GM18498 (cell line): ENCODE measurements at regions not wholly inside any gene's neighbourhood (a gene's known extent, or its start where the extent isn't known, plus 50 kb on each side); places are given as distances from the start of the nearest gene placed in this dataset.

ENCODE experiments used
- ATAC-seq: cut with Tn5 transposase; IDR thresholded peaks from one replicate; pipeline ENCODE4 v1.9.1; 2021; ENCODE audit warnings: mild to moderate bottlenecking, moderate library complexity; ENCODE audit not compliant: unreplicated experiment

DNA sequence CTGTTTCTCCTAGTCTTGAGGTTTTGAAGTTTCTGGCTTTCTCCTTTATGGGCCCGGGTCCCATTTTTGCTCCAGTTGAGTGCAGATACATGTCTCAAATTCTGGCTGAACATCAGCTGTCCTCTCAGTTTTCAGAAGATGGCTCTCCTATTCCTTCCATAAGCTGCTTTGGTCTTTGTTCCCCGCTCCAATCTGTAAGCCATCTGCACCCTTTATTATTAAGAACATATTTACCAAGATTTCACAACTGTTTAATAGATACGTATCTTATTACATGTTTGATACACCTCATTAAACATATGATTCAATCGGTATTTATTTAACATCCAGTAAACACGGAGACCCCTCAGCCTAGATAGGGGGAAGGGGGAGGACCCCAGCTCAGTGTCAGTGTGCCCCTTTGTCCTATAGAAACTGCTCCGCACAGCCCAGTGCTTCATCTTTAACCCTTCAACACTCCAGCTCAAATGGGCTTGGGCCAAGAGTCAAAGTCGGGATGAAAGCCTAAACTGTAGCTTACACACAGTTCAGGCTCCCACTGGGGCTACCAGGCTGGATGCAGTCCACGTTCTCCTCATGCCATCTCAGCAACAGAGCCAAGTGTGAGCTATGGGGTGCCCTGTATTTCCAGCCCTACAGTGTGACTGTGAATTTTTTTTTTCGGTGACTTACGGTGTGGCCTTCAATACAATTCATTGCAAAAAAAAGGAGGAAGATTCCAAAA, 166.0 kb upstream of the ZFHX3 start:
- no peak for ATAC-seq

DNA sequence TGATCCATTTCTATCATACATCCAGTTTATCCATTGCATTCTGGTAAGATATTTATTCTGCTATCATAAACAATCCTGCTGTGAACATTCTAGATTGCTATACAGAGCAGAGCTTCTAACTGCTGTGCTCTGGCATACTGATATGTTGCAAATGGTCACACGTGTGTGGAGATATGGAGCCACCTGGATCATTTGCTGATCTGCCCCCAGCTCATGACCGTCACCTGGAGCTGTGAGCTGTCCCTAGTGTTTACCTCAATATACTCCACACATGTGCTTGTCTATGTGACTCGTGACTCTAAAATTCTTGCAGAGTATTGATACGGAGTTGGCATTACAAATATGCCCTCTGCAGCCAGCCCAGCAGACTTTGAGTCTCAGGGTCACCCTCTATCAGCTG, 164.5 kb upstream of the ZFHX3 start:
- no peak for ATAC-seq

DNA sequence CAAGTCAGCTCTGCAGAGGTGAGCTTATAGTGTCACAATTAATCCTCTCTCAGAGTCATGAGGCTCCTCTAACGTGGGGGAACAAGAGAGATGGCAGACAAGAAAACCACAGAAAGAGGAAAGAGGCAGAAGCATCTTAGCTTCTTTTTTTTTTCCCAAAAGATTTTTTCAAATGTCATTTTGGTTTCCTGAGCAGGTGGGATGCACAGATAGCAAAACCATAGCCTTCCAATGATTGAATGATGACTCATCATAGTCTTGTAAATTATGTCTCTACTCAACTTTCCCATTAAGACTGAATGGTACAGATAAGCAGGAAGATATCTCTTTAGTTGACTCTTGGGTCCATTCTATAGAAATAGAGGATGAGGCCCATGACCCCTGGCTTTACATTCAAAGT, 162.8 kb upstream of the ZFHX3 start:
- ATAC-seq, result no peak

DNA sequence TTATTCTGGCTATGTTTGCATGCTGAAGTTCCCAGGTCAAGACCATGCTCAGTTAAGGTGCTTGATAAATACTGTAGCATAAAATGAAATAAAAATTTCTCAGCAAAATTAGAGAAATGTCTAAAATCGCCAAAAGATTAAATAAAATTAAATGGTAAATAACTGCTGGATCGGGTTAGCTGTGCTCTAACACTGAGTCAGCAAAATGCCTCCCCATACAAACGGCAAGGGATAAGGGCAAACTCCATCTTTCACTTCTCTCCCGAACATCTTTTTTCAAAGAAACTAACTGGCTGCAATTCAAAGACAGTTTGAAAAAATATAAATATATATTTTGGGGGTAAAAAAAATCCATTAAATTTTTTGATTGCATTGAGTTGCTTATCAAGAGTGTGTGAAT, 162.2 kb upstream of the ZFHX3 start:
- ATAC-seq, result no peak

DNA sequence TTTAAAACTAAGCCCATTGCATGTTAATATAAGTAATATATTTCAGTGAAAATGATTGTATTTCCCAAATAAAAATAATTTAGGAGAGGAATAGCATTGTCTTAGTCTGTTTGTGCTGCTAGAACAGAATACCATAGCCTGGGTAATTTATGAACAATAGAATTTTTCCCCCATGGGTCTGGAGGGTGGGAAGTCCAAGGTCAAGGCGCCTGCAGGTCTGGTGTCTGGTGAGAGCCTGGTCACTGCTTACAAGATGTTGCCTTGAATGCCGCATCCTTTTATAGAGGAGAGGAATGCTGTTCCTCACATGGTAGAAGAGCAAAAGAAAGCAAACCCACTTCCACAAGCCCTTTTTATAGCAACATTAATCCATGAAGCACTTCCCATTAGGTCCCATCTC, 161.3 kb upstream of the ZFHX3 start:
- no peak for ATAC-seq

DNA sequence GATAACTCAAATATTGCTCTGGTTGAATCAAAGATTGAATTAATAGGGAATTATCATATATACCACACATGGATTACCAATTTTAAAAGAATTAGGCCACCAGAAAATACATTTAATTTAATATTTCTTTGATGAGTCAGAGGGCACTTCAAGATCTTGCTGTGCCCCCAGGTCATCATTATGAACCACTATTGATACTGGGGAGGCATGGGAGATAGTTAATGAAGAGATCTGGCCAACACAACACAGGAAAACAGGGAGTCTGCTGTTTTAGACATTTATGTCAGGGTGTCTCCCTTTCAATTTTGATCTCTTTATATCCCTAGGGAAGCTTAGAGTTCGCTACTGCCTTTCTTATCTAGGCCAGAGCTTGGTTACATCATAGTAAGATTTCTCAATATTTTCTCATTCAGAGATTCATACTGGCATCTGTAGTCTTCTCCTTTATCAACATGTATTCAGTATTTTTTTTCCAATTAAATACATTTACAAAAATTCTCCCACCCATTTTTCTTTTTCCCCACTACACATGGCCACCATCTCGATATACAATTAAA, 158.3 kb upstream of the ZFHX3 start:
- ATAC-seq, result no peak

DNA sequence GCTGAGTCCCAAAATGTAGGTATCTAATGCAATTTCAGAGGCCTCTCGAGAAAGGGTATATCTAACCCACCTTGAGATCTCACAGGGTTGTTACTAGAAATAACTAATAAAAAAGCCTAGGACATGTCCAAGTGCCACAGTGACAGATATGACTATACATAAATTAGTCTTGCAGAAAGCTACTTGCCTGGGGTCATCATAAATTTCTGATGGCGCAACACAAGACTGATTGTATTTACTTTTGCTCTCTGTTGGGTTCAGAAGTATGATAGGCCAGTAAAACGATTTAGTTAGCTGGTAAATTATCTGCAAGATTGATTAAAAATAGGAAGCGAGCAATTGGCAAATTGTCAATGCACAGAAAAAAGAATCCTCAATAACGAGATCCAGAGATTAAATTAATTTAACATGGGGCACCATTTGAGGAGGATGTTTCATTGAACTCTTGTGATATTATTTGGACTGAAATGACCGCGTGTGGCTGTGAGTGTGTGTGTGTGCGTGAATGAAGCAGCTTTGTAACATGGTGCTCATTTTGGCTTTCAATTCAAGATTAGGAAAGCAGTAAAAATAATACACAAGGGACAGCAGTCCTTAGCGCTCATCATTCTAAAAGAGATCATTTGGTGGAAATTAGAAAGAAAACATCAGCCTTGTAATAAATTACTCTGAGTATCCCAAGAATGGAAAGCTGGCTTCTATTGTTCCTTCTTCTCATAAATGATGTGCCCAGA, 157.4 kb upstream of the ZFHX3 start:
- no peak for ATAC-seq

DNA sequence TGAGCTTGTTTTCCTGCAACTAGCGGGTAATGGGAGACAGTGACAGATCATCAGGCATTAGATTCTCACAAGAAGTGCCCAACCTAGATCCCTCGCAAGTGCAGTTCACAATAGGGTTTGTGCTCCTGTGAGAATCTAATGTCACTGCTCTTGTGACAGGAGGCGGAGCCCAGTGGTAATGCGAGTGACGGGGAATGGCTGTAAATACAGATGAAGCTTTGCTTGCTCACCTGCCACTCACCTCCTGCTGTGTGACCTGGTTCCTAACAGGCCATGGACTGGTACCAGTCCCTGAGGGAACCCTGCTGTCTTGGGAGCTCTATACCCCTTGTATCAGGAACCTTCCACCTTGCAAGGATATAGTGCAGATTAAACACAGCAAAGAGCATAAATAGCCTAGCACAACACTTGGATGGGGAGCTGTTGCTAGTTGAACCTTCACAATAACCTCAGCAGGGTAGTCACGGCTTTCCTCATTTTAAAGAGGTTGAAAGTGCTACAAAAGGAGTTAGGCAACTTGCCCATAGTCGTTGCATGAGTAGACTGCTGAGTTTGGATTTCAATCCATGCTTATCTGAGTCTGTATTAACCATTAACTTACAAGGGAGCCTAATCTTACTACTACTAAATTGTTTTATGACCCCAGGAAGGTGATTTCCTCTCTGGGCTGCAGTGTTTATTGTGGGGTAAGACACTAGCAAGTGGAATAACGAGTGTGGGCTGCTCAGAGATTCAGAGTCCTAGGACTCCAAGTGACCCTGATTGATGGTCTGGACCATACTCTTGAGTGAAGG, 156.6 kb upstream of the ZFHX3 start:
- ATAC-seq, result no peak

DNA sequence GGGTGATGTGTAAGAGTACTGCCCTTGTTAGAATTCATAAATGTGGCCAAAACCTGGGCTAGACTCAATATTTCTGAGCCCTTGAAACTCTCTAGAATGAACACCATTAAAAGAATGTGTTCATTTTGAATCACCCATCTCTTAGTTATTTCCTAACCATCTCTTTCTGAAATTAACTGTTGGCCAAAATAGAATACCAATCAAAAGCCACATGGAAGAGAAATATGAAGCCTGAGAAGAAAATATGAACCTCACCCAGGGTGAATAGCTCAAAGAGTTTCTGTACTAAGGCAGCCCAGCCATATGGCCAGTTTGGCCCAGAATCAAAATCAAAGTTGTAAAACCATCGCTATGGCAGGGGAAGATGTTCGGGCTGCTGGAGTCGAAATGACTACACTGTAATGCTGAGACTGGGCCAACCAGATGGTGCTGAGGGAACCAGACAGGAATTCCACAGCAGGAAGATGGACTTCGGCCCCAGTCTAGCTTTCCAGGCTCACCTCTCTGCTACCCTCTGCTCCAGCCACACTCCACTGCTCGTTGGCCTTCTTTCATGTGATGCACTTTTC, 154.3 kb upstream of the ZFHX3 start:
- ATAC-seq, result no peak

DNA sequence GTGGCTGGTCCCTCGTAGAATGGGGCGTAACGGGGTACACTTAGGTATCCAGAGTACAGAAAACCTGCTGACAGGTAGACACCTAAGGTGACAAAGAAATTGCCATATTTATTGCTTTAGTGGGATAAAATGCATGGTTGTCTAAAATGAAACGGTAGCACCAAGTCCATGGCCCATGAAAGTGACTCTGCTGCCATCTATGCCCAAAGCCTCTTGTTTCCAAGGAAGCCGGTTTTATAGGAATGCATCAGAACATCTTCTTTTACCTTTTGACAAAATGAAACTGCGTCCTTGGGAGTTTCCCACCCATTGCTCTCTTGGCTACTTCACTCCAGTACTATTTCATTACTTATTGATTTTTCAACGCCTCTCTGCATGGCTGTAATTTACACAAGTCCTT, 151.3 kb upstream of the ZFHX3 start:
- no peak for ATAC-seq

DNA sequence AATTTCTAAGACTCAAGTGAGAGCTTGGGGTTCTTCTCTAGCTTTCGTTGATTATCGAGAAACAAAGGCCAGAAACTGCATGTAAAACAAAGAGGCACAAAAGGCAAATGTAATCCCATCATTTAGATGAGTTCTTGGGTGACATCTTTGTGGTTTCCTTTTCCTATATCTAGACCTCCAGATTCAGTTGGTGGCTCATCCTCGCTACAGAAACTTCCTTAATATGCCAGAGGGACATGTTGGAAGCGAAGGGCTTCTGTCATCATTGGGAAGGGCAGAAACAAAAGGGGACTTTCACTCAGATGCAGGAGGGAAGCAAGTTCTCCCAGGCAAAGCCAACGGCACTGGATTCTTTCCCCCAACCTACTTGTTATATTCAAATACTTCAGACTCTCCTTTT, 150.6 kb upstream of the ZFHX3 start:
- ATAC-seq, result no peak

DNA sequence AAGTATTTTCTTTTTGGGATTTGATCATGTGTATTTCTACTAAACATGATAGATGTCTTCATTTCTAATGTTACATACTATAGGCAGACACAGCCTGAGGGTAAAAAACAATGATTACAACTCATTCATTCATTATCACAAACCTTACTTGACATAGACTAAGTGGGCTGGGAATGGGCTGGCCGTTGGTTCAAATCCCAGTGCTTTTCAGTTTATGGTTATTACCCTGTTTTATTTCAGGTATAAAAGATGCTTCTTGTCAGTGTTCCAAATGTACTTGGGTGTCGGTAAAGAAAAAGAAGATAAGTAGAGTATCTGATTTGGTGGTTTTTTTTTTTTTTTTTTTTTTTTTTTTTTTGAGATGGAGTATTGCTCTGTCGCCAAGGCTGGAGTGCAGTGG, 149.7 kb upstream of the ZFHX3 start:
- ATAC-seq, result no peak

DNA sequence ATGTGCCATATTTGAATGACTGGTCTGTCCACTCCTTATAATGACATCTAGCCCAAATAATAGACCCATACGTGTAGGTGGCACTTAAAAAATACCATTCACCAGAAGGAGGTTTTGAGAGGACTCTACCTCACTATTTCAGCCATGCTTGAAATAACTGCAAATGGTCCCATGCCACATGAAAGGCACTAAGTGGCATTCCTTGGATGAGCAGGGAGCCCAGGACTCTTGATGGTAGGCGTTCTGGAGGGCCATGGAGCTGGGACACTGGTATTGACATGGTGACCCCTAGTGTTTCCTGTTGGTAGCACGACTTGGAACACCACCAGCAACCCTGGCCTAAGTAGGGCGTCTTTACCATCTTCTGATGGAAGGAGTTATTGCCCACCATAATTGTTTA, 148.7 kb upstream of the ZFHX3 start:
- peak; percentile 83 for ATAC-seq

DNA sequence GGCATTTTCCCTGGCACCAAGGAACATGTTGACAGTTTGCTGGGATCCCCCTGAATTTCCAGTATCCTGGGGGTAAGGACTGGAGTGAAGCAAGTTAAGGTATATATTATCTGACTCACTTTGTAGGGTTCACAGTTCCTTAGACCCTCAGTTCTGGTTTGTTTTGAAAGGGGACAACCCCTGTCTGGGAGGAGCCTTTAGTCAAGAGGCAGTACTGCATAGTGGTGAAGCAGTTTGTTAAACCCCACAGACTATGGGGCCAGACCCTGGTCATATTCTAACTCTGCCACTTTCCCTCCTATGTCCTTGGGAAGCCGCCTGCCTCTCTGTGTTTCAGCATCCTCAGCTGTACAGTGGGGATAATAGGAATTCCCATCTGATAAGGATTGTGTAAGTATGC, 145.5 kb upstream of the ZFHX3 start:
- ATAC-seq, result no peak

DNA sequence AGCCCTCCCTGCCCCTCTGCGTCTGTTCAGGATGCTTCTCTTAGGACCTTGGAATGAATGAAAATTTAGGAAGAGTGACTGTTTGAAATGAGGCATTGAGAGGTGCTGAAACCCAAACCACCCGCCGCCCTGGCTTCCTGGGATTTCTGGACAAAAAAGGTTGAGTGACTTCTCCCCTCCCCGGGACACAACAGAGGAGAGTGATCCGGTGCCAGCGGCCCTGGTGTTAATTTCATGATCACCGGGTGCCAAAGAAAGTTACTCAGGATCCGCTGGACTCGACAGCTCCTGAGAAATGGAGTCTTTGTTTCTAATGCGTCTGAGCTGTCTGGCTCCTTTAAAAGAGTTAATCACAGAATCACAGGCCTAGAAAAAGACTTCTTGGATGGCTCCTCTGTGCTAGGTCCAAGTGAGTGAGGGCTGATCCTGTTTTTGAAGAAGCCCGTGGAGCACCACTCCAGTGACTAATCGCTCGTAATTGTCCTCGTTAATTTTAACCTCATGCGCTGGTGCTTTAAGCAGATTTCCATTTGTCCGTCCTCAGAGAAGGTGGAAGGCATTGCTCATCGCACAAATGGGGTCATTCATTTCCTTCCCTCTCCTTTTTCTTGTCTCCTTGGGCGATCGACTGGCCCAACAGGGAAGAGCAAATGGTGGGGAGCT, 144.4 kb upstream of the ZFHX3 start:
- ATAC-seq, result no peak

DNA sequence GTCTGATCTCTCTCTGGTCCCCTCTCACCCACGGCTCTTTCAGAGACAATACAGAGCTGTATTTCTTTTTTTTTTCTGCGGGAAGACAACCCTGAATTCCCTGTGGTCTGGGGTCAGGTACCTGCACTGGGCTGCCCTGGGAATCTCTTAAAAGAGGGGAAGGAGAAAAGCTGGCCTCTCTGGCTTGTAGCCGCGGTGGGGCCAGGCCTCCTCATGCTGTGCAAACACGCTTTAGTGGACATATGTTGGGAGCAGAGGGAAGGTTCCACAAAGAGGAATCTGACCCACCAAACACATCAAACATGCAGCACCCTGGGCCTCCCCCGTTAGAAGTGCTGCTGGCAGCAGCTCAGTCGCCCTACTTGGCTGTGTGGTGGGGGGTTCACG, 143.7 kb upstream of the ZFHX3 start:
- ATAC-seq, result no peak

DNA sequence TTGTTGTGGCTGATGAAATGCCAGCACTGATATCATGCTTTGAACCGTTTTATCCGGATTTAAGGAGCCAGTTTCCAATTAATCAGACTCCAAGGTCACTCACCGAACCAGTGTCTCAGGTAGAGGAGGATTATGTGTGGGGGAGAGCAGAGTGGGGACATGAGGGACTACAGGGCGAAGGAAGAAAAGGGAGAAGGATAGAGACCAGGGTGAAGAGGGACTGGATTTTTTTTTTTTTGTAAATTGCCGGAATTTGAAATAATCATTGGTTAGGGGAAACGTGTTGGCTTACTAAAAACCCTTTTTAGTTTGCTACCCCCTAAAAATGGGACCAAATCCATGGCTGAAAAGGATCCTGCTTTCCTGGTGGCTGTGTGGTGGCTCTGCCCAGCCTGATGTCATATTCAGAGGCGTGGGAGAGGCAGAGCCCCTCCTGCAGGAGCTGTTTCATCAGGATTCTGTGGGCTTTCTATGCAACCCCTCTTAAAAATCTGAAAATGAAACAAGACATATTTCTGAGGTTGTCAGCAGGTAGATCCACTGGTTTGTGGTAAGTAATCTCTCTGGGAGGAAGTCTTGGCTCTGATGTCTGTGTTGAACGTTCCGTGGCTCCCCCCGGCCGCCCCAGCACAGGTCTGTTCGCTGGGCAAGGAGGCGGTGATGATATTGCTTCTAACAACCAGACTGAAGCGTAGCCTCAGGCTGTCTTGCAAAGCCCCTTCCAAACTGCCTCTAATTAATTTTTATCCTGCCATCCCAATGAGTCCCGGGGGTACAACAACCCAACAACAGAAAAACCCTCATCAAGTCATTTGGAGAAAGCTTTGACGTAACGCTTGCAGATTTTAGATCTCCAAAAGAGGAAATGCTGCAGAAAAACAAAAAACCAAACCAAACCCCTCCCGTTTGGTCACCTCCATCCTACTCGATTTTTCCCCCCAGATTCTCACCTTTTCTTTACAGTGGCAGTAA, 143.0 kb upstream of the ZFHX3 start:
- ATAC-seq, result no peak

DNA sequence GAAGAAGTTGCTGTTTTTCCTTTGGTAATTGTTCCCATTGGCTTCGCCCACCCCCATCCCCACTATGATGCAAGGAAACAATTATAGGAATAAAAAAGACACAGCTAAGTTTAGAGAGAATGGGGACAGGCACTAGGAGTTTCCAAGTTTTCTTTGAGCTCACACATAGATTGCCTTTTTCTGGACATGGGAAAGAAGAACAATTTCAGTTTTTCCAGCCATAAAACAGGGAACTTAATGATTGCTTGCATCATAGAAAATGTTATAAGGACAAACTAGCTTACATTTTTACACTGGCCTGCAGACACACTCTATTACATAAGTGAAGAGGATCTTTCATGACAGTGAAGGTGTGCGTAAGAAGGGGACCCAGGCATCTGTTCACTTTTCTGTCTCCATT, 142.3 kb upstream of the ZFHX3 start:
- no peak for ATAC-seq

DNA sequence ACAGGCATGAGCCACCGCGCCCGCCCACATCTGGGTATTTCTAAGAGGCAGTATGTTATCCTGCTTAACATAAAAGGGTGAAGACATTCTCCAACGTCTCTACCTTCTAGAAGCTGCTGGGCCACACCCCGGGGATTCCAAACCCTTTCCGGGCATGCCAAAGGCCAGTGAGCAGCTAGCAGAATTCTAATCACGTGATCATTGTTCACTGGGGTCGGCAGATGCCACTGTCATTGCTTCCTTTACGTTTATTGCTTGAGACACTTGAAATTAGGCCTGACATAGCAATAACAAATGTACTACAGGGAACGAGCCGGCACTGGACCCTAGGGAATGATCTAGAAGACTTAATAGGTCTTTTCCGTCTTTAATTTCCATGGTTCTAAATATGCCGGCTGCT, 141.2 kb upstream of the ZFHX3 start:
- no peak for ATAC-seq
